IMR-90 (cell line): ENCODE measurements at regions not wholly inside any gene's neighbourhood (a gene's known extent, or its start where the extent isn't known, plus 50 kb on each side); places are given as distances from the start of the nearest gene placed in this dataset.

Source experiments
- BHLHE40 ChIP-seq: fragments of 150-350 bp; IDR thresholded peaks from 2 replicates; pipeline ENCODE4 v1.6.1; 2016; ENCODE audit warnings: mild to moderate bottlenecking, low read depth, low read length
- CHD1 ChIP-seq: IDR thresholded peaks from 2 replicates; pipeline ENCODE4 v1.6.1; 2012; ENCODE audit warnings: low read depth, low read length, improper control_type of control experiment
- CTCF ChIP-seq: conservative IDR thresholded peaks from 2 replicates; pipeline ENCODE4 v1.5.1; 2012; ENCODE audit warnings: mild to moderate bottlenecking, low read depth, low read length, improper control_type of control experiment
- POLR2A ChIP-seq: IDR thresholded peaks from 2 replicates; pipeline ENCODE4 v1.6.1; 2012; ENCODE audit warnings: mild to moderate bottlenecking, low read depth, low read length
- RAD21 ChIP-seq: IDR thresholded peaks from 2 replicates; pipeline ENCODE4 v1.6.1; 2012; ENCODE audit warnings: low read length, improper control_type of control experiment
- RCOR1 ChIP-seq: IDR thresholded peaks from 2 replicates; pipeline ENCODE4 v1.6.1; 2012; ENCODE audit warnings: mild to moderate bottlenecking, low read length, improper control_type of control experiment; ENCODE audit not compliant: insufficient replicate concordance
- TF ChIP-seq, protein P1 (sequence below): fragments of 150-350 bp; IDR thresholded peaks from 2 replicates; pipeline ENCODE4 v1.6.1; 2017; ENCODE audit warnings: mild to moderate bottlenecking, antibody characterized with exemption, low read length, low read depth

DNA sequence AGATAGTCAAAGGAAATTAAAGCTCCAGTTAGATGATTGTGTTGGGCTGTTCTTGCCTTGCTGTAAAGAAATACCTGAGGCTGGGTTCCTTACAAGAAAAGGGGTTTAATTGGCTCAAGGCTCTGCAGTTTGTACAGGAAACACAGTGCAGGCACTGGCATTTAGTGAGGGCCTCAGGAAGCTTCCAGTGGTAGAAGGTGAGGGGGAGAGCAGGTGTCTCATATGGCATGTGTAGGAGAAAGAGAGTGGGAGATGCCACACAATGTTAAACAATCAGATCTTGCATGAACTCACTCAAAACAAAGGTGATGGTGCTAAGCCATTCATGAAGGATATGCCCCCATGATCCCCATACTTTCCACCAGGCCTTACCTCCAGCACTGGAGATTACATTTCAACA, 493.5 kb upstream of the IMPG1 start:
- no peak for TF ChIP-seq CTCF
- TF ChIP-seq, protein P1, sequence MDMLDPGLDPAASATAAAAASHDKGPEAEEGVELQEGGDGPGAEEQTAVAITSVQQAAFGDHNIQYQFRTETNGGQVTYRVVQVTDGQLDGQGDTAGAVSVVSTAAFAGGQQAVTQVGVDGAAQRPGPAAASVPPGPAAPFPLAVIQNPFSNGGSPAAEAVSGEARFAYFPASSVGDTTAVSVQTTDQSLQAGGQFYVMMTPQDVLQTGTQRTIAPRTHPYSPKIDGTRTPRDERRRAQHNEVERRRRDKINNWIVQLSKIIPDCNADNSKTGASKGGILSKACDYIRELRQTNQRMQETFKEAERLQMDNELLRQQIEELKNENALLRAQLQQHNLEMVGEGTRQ, result no peak
- TF ChIP-seq CHD1, result no peak
- TF ChIP-seq RAD21, result no peak
- TF ChIP-seq BHLHE40, result no peak
- TF ChIP-seq RCOR1, result no peak
- TF ChIP-seq POLR2A, result no peak
